ENCODE measurements at regions not wholly inside any gene's neighbourhood (a gene's known extent, or its start where the extent isn't known, plus 50 kb on each side); places are given as distances from the start of the nearest gene placed in this dataset.

DNA sequence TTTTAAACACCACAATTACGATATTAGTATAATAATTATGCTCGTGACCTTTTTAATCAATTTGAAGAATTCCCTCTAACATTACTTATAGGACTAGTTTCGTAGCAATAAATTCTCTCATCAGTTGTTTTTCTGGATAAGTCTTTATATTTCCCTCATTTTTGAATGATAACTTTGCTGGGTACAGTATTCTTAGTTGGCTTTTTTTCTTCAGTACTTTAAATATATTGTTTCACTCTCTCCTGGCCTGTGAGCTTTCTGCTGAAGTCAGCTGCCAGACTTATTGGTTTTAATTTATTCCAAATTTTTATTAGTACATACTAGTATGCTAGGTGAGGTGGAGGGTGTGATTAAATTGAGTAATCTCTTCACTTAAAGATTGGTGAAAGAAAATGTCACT lies 123.8 kb upstream of the CNTNAP5 start:
- Mint-ChIP-seq H3K9me3 (peaks cover 23% of the 10 kb centered on the region), H3K4me3 (no peak overlapping the region), H3K4me1 (no peaks in the 10 kb centered on the region), H3K27me3 (ENCODE audit: low read depth) (no peaks in the 10 kb centered on the region), H3K36me3 (ENCODE audit: low read depth) (no peaks in the 10 kb centered on the region), H3K27ac (no peak overlapping the region)
- TF ChIP-seq, protein P1, sequence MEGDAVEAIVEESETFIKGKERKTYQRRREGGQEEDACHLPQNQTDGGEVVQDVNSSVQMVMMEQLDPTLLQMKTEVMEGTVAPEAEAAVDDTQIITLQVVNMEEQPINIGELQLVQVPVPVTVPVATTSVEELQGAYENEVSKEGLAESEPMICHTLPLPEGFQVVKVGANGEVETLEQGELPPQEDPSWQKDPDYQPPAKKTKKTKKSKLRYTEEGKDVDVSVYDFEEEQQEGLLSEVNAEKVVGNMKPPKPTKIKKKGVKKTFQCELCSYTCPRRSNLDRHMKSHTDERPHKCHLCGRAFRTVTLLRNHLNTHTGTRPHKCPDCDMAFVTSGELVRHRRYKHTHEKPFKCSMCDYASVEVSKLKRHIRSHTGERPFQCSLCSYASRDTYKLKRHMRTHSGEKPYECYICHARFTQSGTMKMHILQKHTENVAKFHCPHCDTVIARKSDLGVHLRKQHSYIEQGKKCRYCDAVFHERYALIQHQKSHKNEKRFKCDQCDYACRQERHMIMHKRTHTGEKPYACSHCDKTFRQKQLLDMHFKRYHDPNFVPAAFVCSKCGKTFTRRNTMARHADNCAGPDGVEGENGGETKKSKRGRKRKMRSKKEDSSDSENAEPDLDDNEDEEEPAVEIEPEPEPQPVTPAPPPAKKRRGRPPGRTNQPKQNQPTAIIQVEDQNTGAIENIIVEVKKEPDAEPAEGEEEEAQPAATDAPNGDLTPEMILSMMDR (IDR thresholded peaks at IDR 0.05; ENCODE audit: unreplicated experiment in 3 of 3), result no peak

DNA sequence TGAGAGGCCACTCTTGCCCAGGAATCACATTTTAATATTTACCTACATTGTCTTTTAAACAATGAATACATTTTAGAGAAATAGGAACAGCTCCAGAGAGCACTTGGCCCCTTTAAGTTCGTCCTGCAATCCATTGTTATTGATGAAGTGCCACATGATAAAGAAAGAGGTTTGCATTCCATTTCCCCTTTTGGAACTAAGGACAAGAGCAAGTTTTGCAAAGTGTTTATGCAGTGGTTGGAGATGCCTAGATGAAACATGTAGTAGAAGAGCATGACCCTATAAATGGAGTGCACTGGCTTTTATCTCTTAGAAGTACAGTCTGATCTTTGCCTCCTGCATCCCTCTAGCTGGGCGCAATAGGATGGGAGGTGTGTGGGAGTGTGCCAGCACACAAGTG lies 118.7 kb upstream of the CNTNAP5 start:
- Mint-ChIP-seq H3K27ac (no peak overlapping the region), H3K4me3 (no peak overlapping the region), H3K27me3 (ENCODE audit: low read depth) (no peaks in the 10 kb centered on the region), H3K9me3 (peaks cover 5% of the 10 kb centered on the region), H3K4me1 (peaks cover 8% of the 10 kb centered on the region), H3K36me3 (ENCODE audit: low read depth) (no peaks in the 10 kb centered on the region)
- TF ChIP-seq, protein P1 (IDR thresholded peaks at IDR 0.05; ENCODE audit: unreplicated experiment in 3 of 3), result no peak

DNA sequence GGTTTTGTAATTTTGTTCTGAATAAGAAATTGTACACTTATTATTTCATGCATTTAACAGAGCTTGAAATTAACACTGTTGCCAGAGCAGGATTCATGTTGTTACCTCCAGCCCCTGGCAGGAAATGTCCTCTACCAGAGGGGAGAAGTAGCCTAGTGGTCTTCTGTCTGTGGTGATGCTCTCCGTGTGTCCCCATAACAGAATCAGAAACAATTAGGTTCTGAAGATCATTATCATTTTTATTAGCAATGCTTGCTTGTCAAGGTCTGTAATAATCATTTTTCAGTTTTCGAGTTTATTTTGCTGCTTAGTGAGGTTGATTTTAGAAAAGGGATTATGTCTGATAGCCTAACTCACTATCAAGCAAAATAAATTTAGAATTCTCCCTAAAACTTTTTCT lies 116.6 kb upstream of the CNTNAP5 start:
- Mint-ChIP-seq H3K4me1 (peaks cover 8% of the 10 kb centered on the region), H3K36me3 (ENCODE audit: low read depth) (no peaks in the 10 kb centered on the region), H3K27me3 (ENCODE audit: low read depth) (no peaks in the 10 kb centered on the region), H3K27ac (no peak overlapping the region), H3K9me3 (no peaks in the 10 kb centered on the region), H3K4me3 (no peak overlapping the region)
- TF ChIP-seq, protein P1 (IDR thresholded peaks at IDR 0.05; ENCODE audit: unreplicated experiment in 3 of 3), result no peak

DNA sequence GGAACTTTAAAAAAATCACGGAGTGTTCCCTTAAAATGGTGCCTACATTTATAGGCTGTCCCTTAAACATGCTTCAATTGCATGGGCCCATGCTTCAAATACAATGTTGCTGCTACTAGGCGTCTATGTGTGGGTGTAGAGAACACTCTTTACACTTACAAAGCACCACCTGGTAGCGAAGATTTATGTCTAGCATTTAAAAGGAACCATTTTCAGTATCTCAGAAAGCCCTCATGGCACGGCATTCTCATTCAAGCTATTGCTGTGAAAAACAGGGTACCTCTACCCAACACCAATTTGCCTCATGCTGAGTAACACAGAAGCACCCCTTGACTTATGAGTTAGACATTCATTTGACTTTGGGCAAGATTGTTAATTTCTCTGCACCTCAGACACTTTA lies 112.9 kb upstream of the CNTNAP5 start:
- Mint-ChIP-seq H3K4me1 (peaks cover 3% of the 10 kb centered on the region), H3K27ac (no peak overlapping the region), H3K4me3 (no peak overlapping the region), H3K36me3 (ENCODE audit: low read depth) (no peaks in the 10 kb centered on the region), H3K9me3 (no peaks in the 10 kb centered on the region), H3K27me3 (ENCODE audit: low read depth) (no peaks in the 10 kb centered on the region)
- TF ChIP-seq, protein P1 (IDR thresholded peaks at IDR 0.05; ENCODE audit: unreplicated experiment in 3 of 3), result no peak

DNA sequence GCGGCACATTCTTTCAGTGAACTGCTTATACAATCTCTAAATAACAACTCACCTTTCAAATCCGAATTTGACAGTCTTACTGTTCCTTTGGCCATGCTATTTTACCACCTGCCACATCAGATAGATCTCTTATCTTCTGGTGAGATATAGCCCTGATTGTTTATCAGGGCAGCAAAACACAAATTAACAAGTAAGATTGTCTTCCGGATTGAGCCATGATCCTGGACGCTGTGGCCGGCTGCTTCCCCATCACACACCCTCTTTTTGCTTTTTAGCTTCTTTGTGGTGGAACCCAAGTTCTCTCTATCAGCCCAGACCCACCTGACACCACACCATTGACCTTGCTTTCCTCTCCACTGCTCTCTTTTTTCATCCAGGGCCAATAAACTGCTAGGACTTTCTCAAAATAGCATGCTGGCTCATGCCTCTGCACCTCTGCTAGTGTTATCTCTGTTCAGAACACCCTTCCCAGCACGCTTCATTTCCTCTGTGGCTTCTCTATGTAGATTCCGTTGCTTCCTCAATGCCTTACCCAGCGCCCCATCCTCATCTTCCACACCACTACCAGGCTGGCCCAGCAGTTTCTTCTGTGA lies 111.8 kb upstream of the CNTNAP5 start:
- no peak overlapping the region for H3K4me3 Mint-ChIP-seq
- H3K27ac Mint-ChIP-seq, result no peak overlapping the region
- no peaks in the 10 kb centered on the region for H3K36me3 Mint-ChIP-seq (ENCODE audit: low read depth)
- TF ChIP-seq, protein P1 (IDR thresholded peaks at IDR 0.05; ENCODE audit: unreplicated experiment in 3 of 3), result no peak
- H3K9me3 Mint-ChIP-seq, result no peaks in the 10 kb centered on the region
- peaks cover 9% of the 10 kb centered on the region for H3K4me1 Mint-ChIP-seq
- H3K27me3 Mint-ChIP-seq (ENCODE audit: low read depth), result no peaks in the 10 kb centered on the region

DNA sequence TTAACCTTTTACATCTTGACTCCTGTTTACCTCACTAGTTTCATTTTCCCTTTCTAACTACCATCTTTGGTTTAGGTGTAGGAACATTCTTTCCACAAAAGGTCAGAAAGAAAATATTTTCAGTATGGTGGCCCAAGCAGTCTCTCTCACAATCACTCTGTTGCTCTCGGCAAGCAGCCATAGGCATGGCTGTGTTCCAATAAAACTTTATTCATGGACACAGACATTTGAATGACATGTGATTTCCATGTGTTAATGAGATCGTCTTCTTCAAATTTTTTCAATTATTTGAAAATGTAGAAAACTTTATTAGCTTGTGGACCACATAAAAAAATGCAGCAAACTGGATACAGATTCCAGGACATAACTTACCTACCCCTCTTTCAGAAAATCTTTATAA lies 109.7 kb upstream of the CNTNAP5 start:
- TF ChIP-seq, protein P1 (IDR thresholded peaks at IDR 0.05; ENCODE audit: unreplicated experiment in 3 of 3), result no peak
- Mint-ChIP-seq H3K4me1 (peaks cover 9% of the 10 kb centered on the region), H3K4me3 (no peak overlapping the region), H3K27me3 (ENCODE audit: low read depth) (no peaks in the 10 kb centered on the region), H3K27ac (no peak overlapping the region), H3K9me3 (no peaks in the 10 kb centered on the region), H3K36me3 (ENCODE audit: low read depth) (no peaks in the 10 kb centered on the region)
